OCI-M1 (cell line): ENCODE measurements at regions not wholly inside any gene's neighbourhood (a gene's known extent, or its start where the extent isn't known, plus 50 kb on each side); places are given as distances from the start of the nearest gene placed in this dataset.

ENCODE experiments used
- DNase-seq: peaks from one replicate; lab custom pipeline; 2025; lab: John Stamatoyannopoulos, UW

DNA sequence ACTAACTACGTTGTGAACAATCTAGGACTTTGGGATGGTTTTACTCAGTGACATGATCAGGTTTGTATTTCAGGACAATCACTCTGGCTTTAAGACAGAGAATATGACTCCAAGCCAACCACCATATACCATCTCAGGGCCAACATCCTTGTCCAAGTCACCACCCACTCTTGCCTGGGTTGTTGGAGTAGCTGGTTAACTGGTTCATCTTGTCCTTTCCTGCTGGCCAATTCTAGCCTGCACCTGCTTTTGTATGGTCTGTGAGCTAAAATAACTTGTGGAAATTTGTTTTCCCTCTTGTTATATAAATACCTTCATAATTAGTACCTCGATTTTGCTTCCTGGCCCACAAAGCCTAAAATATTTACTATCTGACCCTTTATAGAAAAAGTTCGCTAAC, 306.8 kb upstream of the STT3B start:
- DNase-seq = no peak

DNA sequence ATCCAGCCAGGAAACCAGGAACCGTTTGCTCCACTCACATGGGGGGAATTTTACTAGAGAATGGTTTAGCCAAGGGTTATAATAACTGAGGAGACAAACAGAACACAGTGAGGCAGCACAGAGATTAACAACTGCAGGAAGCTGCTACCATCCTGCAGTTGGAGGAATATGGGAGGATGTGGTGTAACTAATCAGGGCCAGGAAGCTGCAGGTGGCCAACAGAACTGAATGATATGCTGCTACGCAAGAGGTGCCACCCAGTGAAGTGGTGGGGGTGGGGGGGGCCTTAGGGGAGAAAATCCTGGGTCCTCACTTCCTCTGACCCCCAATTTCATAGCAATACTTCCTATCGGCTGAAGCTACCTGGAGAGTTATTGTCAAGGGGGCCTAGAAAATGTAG, 306.4 kb upstream of the STT3B start:
- DNase-seq = no peak

DNA sequence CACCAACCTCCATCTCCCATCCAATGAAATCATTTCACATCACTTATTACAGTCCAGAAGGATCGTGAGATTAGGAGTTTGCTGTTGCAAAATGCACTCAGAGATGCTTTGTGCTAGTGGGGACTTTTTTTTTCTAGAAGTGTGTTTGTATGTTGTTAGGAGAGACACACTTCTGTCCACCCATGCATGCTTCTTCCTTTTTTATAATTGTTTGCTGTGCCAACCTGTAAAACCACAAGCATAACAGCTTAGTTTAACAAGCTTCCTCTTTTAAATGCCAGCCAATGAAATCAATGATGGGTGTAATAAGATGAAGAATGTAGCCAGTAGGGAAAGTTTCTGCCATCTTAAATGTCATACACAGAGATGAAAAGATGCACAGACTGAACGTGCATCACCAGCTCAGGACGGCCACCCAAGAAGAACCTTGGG, 305.6 kb upstream of the STT3B start:
- peak; percentile 39 for DNase-seq

DNA sequence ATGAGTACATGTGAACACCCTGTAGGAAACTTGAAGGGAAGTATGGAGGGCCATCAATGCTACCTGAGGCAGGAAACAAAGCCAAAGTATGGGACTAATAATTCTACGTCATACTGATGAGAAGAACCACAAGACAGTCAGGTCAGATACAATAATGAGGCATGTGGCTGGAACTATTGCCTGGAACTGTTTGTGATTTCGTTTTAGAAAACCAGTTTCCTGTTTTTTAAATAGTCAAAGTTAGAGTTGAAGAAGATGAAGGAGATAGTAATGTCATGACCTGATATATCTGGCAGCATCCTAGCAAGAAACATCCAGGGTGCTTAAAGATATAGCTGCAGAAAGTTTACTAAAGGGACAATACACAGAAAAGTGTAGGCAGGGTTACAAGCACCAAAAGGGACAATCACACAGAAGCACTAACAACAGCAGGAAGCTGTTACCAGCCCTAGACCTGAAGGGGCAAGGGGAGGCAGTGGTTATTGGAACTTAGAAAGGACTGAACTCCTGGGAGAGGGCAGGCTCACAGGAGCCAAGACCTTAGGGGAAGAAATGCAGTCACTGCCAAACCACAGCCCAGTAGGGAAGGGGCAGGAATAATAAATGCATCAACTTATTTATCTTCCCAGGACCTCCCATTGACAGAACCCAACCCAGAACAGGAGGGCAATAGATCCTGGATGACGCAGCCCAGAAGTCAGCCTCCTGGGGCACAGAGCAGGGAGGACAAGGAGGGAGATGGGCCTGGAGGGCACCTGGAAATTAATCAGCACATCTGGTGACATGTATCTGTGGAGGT, 302.1 kb upstream of the STT3B start:
- DNase-seq = no peak

DNA sequence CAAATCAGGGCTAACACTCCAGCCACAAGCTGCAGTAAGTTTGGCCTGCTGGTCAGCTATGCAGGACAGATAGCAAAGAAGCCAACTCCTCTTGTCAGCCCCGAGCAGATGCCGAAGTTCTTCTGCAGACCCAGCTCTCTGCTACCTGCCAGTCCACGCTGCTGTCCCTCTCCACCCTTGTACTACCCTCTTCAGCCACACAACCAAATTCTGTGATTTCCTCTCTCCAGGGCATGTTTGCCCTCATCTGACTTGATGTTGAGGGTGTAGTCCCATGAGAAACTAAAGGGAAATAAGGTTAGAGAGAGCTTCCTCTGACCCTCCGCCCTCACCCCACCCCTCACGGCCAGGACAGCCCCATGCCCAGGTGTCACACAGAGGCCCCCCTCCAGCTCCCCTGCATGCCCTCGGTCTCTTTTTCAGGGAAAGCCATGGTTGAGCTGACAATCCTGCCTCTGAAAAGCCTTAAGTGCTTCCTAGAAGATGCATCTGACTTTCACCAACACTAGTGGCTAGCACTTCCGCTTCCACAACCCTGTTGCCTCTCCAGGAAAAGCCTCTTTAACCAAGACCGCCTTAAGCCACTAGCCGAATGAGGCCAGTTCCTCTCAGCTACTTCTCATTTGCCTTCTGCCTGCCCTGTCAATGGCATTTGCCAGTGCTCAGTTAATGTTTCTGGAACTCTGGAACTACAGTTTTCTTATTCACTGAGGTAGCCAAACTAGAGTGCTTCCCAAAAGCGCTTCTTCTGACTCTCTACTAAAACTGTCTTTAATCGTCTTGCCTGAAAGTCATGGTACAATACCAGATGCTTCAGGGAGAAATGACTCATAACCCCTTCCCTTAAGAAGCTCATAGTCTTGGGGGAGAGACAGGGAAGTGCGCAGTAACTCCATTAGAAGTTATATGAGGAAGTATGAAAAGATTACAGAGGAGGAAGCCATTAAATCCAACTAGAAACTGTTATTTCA, 300.4 kb upstream of the STT3B start:
- DNase-seq = peak; percentile 39

DNA sequence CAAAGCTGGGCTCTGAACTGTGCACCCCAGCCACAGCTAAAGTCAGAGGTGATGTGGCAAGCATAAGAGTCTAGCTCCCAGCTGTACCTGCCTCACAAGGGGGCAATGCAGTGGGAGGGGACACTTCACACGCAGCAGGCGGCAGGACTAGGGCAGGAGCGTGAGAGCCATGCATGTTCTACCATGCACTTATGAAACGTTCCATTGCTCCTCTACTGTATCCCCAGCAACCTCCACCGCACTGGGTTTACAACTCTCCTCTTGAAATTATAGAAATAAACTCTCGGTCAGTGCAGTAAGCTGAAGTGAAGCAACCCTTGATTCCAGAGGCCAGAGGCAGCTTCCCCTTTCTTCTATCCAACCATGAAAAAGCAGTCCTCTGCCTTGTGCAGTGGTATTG, 298.6 kb upstream of the STT3B start:
- DNase-seq = no peak

DNA sequence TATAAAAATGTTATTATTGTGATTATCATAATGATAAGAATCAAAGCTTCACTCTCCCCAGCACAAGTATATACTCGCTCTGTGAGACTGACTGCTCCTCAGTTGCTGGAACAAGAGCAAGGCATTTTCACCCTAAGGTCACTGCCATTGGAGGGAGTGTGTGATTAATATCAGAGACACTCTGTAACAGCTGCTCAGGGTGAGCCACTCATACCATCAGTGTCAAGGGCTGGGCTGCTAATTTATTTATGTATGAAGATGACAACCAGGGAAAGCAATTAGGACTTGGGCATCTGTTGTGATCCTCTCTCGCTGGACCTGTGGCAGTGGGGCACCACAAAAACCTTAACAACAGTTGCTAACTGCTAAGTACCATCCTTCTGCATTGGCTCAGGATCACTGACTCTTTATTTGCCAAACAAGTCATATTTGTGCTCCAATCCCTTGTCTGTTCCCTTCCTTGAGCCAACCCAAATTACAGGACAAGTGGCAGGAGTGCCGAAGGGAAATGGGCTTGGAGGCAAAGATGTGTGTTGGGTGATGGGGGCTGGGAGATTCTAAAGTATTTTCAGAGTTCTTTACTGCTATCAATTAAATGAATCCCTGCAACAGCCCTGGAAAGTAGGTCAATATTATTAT, 297.5 kb upstream of the STT3B start:
- no peak for DNase-seq

DNA sequence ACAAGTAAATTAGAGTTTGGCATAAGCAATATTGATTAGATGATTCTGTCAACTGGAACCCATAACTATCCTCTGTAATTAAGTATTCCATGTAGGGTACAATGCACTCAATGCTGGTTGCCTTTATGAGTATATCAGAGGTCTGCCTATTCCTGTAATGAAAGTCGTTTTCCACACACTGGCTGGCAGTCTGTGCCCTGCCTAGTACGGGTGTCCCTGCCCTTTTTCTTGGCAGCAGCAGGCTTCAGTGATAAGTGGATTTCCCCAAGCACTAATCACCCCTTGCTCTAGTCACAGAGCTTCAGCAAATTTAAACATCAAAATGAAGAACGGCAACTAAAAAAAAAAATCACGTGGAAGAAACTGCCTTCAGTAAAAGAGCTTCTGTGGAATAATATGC, 294.8 kb upstream of the STT3B start:
- DNase-seq = no peak

DNA sequence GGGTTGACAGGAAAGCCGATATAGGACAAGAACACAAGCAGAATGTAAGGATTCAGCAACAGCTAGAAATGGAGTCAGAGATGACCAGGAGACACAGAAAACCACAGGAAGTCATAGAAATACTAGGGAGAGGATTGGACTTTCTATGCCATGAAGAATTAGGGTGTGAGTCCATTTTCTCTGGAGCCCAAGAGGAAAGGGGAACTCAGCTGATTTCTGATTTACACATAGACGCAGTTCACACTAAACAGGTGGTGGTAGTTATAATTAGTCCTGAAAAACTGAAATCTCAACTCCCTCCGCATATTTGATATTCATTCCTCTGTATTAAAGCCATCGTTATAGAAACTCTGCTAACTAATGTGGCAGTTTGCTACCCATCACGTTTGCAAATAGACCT, 292.7 kb upstream of the STT3B start:
- no peak for DNase-seq

DNA sequence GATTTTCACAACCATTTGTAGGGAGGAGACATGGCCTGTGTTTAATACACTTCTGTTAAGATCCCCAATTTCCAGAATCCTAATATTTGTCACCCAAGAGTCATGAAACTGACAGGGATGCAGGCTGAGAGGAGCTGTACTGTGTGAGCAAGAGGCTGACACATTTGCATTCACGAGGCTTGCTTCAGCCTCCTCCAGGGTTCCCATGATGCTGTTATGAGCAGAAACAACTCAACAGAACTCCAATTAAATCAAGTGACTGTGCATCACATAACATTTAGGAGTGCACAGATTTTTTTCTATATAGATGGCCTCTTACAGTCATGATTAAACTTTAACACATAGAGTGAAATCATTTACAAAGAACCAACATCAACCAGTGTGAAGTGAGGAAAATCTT, 292.3 kb upstream of the STT3B start:
- no peak for DNase-seq

DNA sequence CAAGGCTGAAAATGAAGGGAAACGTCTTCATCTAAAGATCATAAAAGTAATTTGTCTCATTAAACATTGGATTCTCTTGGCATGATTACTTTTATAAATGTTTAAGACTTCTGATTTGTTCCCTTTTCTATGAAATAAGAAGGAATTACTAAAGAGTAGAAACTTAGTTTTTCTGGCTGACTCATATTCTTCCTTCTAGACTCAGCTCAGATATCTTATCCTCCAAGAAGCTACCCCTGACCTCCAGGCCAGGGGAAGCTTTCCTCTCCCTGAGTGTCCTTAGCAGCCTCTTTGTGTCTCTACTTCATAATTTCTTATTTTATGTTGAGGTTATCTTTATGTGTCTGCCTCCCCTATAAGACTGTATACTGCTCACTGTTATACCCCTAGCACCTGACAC, 291.9 kb upstream of the STT3B start:
- no peak for DNase-seq

DNA sequence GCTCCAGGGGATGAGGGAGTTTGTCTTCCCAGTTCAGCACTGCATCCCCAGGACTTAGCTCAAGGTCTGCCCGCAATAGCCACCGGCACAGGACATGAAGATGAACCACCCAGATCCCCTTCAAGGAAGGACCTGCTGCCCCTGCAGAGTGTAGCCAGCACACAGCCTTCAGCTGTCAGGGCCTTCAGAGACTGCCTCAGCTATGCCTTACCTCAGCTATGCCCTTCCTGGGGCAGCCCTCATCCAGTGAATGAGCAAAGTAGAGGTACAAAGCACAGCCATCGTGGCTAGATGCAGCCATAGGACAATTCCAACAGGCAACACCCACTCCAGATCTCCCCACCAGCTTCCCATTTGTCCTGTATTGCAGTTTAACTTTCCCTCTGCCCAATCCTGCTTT, 291.2 kb upstream of the STT3B start:
- DNase-seq = no peak

DNA sequence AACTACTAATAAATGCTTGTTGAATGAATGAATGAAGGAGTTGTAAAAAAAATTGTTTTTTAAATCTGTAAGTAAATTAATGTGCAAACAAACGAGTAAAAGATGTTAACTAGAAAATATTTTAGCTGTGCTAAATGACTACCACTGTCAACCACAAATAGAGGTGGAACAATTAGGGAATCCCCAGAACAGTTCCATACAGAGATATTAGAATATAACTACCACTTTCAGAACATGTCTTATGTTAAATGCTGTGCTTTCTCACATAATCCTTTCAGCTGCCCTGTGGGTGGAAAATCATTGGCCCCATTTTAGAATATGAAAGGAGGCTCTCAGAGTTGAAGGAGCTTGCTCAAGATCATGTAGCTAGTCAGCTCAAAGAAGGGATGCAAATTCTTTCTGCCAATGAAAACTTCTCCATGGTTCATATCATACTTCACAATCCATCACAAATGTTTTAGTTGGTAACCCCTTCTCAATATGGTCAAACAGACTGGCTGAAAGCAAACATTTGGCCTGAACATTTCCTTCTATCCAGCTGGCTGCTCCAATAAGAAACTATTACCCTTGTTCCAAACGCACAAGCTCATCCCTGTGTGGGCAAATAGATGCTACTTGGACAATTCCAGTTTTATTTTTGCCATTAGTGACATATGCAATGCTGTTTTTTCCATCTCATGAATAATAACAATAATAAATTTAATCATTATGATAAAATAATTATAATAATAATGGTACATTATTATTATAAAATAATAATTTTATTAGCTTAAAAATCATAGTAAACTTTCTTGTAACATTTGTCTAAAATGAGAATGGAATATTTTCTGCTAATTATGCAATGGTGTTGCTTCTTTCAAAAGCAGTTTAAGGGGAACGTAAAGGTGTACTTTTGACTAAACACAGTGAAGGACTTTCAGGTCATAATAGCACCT, 290.4 kb upstream of the STT3B start:
- DNase-seq = no peak

DNA sequence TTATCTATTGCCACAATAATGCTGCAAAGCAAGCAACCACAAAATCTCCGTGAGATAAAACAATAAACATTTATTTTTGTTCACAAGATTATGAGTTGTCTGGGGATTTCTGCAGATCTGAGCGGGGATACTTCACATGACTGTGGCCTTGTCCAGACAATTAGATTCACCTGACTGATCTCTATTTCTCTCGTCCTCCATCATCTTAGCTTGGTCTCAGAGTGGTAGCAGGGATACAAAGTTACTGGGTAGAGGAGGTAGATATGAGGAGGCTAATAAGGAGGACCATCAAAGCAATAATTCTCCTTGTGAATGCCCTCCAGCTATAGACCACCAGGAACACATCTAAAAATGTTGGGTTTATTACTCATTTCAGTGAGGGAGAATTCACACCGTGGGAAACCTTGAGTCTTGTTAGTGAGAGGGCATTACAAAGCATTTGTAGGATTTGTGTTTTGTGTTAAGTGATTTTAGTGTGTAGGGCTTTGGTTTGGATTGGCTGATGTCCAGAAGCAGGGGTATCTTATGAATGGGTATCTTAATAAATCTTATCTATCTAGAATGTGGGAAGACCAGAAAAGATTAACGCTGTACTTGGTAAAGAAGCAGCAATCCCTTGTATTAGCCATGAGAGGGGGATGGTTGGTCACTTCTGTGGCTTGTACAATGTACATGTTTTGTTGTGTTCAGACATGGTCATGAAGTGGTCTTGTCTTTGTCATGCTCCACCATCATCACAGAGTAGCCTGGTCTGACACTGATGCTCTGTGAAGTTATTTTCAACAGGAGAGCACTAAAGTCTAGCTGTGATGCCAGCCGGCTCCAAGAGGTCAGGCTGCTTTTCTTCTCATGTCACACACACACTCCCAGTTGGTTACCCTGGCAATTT, 287.6 kb upstream of the STT3B start:
- DNase-seq = no peak

DNA sequence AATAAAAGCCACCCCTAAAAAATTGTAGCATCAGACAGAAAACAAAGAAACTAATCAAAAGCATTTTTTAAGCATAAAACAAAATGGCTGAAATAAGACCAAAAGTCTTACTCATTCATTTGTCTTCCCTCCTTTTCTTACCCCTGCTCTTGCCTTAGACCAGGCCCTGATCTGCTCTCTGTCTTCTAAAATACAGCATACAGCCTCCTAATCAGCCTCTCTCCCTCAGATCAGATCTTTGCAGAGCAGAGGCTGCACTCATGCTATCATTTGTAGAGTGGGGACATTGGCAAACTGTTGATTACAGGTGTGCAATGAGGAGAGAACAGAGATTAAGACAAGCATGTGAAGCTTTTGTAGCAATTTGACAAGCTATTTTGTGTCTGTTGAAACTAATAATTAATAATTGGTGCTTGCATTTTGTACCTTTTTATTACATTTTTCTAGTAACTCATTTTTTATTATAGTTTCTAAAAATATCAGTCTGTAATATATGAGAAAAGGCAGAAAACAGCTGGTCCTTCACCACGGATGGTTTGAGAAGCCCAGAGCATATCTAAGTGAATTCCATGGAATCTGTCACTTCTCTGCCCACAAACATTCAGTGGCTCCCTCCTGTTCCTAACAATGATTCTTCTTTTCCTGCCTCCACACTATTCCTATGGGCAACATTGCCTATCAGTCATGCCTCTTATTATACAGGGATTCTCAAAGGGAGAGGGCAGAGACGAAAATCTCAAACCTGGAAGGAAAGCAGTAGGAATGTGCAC, 286.2 kb upstream of the STT3B start:
- no peak for DNase-seq

DNA sequence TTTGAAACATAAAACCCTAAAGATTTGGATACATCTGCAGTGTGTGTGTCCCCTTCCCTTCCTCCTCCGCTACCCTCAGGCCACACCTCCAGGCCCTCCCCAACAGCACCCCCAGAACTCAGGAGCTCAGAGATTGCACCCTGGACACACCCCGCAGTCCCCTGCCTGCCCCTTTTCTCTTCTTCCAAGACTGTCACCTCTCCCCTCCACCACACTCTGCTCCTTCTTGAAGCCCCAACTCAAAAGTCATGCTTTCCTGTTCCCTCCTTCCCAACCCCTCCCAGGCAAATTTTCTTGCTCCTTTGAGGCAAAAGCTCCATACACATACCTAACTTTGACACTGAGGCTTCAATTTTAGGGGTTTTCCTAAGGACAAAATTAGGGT, 285.7 kb upstream of the STT3B start:
- DNase-seq = no peak

DNA sequence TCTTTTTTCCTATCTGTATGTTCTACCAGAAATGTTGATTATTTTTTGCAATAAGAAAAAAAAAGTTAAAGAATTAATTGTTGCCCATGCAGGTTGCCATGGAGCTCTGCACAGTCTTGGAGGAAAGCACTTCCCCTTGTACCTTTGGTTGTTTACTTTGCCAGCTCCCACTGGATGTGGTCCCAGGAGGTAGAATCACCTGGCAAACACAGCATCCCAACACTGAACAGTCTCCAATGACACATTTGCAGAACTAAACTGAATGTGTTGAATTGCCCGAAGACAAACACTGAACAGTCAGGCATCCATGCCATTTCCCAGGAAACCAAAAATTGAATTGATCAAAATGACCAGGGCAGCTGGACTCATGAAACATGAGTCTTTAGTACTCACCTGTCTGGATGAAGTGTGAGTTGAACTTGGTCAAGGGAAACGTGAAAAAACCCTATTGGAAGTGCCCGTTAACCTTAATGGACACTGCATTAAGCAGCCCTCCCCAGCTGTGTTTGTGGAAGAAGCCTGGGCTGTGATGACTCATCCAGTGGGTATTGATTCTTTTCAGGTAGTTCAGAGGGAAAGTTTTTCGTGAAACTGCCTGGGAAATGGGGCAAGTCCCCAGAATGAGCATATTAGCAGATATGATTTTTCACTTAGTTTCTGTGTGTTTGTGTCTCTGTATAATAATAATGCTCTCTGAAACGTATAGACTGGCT, 284.7 kb upstream of the STT3B start:
- DNase-seq = no peak

DNA sequence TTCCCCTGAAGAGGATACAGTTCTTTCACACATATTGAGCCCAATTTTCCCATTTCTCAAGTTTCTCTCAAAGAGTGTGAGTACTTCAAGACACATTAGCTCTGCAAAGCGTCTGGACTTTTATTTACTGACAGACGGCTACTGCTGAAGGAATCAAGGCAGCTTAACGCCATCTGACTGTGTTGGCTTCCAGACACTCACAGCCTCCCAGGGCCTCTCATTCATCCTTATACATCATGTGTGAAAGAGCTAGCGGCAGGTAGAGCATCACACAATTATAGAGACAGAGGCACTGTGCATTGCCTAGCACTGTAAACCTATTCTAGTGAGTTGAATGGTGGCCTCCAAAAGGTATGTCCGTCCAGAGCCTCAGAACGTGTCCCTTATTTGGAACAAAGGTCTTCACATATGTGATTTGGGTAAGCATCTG, 284.1 kb upstream of the STT3B start:
- no peak for DNase-seq

DNA sequence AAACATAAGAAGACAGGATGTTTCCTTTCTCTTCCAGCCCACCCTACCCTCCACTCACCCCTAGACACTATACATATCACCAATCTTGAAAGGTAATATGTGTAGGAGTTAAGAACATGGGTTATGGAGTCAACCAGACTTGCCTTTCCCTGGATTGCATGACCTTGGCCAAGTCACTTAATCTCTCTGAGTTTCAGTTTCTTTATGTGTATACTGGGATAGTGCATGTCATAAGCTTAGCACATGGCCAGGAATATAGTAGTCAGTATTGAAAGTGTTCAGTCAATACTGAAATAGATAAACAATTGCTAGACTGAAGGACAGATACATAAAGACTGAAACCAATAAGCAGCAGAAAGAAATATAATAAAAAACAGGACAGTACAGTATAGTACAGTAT, 283.2 kb upstream of the STT3B start:
- peak; percentile 5 for DNase-seq
